Right ventricle myocardium inferior (tissue), 1 donor: ENCODE measurements at regions not wholly inside any gene's neighbourhood (a gene's known extent, or its start where the extent isn't known, plus 50 kb on each side); places are given as distances from the start of the nearest gene placed in this dataset.

Experiments
- ATAC-seq: fragments of 200-7000 bp; cut with Tn5 transposase; one replicate; pipeline ENCODE4 v1.9.1; 2020; ENCODE audit warnings: mild to moderate bottlenecking, moderate library complexity
- DNase-seq: peaks from one replicate; pipeline ENCODE4 v3.0.0; 2021; ENCODE audit errors: missing footprints
- intact Hi-C: fragments of 100-400 bp; cut with DNase I; formaldehyde crosslinking; loops from one replicate; pipeline ENCODE4 v1.11.0; 2022
- donor health status: DM: no; HTN: yes; CAD: no; lungs with severe emphysema.

DNA sequence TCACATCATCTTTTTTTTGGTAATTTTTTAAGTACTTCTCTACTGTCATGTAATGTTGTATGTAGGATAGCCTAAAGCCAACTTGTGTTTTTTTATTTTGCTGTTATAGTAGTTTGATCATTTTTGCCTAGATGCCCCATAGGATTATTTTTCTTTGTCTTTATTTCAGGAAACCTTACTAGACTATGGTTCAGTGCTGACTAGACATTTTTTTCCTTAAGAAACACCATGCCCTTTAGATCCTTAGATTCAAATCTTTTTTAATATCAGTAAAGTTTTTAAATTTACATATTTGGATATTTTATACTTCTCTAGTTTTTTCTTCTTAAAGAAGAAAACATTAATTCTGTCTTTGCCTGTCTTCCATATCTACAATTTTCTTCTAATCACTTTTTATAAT is 221.3 kb downstream of the IDS start:
- DNase-seq (no peak), ATAC-seq (no peak)
- intact Hi-C loops, result loop anchor here (10.0 kb wide), 1 partner anchor 1149 kb away; no protein-coding TSS in a partner anchor

DNA sequence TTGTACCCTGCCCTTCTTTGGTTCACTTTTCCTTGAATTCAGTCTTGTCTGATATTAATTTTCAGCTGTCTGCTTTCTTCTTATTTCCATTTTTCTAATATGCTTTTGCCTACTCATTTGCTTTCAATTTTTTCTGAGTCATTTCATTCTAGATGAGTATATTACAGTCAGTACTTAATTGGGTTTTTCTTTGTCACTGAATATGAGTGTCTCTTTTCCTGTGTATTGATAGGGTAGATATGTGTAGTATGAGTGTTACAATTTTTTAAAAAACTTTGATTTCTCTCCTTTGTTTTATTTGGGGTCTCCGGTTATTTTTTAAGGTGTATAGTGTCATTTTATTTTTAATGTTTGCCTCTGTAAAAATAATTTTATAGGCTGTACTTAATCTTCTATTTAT is 222.2 kb downstream of the IDS start:
- DNase-seq (no peak), ATAC-seq (no peak)
- intact Hi-C loops, result loop anchor here (10.0 kb wide), 1 partner anchor 1148 kb away; no protein-coding TSS in a partner anchor

DNA sequence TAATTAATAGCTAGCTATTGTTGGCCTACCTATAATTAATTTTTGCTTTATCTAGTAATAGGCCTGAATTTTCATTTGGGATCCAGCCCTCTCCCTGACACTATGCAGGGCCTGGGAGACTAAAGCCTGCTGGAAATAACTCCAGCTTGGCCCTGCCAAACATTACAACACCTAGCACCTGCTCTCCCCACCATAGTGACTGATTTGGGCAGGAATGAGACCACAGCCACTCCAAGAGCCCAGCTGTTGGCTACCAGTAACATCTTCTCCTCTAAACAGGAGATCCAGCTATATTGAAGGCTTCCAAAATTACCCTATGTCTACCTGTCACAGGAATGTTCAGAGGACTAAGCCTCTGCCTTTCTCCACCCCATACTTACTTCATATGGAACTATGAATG is 225.1 kb downstream of the IDS start:
- ATAC-seq, result no peak
- no peak for DNase-seq
- intact Hi-C loops, result loop anchor here (10.0 kb wide), 1 partner anchor 1145 kb away; no protein-coding TSS in a partner anchor

DNA sequence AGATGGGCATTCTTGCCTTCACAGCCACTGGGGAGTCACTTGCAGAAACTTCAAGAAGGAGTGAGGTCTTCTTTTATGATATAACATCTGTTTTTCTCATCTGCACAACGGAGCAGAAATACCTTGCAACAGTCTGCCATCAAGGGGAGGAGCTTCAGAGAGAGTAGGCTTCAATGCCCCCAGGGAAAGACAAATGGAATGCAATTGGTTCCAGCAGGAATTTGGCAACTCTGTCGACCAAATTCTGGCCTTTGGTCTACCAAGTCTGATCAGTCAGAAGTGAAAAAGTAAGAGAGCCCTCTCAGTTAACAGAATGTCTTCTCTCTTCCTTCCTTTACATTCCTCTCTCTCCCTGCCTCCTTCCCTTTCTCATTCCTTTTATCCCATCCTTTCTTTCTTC is 229.3 kb downstream of the IDS start:
- intact Hi-C loops, result no loop called here
- no peak for ATAC-seq

DNA sequence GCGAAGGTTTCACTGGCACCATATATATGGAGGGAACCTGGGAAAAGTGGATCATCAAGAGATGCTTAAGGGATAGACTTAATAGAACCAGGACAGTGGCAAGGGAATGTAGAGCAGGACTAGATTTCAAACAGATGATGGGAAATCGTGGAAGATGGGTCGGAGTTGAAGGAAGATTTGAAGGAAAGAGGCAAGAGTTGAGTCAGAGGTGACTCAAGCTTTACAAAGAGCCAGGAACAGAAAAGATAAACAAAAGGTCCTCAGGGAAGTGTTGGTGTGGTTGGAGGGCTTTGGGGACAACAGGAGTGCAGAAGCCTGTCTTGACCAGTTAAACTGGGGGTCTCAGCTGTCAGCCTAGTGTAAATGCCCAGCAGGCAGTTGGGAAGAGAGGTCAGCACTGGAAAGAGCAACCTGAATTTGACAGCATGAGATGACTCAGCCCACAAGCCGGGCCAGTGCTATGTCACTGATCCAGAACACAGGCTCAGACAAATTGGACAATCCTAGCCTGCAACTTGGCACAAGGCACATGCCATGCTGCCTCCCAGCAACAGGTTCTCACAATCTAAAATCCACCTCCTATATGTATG is 230.5 kb downstream of the IDS start:
- ATAC-seq (no peak), DNase-seq (no peak)
- intact Hi-C loops, result no loop called here

More for the DNA sequence above, 229.3 kb downstream of the IDS start:
- DNase-seq, result no peak

DNA sequence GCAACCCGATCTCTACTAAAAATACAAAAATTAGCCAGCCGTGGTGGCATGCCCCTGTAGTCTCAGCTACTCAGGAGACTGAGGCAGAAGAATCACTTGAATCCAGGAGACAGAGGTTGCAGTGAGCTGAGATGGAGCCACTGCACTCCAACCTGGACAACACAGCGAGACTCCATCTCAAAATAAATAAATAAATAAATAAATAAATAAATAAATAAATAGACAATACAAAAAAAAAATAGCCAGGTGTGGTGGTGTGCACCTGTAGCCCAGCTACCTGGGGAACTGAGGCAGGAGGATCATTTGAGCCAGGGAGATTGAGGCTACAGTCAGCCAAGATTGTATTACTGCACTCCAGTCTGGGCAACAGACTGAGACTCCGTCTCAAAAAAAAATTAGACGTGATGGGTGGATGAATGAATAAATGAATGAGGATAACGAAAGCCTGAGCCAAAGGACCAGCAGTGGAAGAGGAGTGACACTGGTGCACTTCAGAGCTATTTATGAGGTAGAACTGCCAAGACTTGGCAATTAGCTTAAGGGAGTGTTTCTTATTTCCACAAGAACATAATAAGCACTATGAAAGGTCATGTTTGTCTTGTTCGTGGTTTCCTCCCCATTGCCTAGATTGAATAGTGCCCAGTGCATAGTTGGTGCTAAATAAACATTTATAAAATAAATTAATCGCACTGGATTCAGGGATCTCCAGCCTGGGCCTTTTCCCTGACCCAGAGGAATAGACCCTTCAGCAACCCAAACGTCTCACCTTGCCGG is 232.2 kb downstream of the IDS start:
- no peak for DNase-seq
- no peak for ATAC-seq
- intact Hi-C loops, result no loop called here

DNA sequence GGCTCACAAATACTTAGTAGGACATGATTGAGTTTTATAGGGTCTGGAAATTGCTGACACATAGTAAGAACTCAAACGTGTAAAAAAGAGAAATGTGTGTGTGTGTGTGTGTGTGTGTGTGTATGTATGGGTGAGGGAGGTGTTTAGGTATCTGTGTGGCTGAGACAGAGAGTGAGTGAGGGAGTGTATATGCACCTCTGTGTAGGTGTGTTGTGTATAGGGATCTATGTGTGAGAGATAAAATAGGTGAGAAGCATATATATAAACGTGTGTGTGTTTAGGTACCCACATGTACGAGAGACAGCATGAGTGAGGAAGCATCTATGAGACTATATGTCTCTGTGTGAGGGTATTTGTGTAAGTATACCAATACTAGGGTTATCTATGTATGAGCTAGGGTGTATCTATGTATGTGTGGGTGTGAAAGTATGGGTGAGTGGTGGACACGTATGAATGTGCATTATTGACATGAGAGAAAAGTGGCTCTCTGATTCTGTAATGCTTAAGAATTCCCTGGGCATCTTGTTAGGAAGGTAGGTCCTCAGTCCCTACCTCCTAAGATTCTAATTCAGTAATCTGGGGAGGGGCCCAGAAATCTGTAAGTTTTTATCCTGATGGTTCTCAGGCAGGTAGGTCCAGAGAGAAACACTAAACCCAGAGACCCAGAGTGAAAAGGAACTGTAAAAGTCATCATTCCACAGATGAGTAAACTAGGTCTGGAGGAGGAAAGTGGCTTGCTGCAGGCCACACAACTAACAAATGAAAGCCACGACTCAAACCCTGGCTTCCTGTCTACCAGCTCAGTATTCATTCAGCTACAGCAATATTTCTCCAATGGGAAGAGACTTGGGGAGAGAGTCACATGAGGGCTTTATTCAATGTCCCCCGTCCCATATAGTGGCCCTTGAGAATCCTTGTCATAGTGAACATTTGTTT is 237.0 kb downstream of the IDS start:
- ATAC-seq, result no peak
- no peak for DNase-seq
- intact Hi-C loops, result no loop called here

DNA sequence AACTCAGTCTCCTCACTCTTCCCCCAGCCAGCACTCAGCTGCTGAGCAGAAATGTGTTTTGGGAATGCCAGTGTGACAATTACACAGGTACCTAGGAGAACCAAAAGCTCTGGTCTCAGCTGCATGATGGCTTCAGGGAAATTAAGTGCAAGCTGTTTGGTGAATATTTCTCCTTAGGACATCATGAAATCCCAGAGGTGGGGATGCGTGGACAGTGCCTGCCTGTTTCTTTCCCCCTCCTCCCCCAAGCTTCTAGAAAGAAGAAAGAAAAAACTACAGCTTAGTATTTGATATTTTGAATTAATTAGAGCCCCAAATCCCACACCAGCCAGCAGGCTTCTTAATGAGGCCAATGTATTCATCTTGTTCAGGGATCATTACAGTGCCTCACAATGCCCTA is 243.0 kb downstream of the IDS start:
- intact Hi-C loops, result no loop called here
- no peak for DNase-seq
- ATAC-seq, result no peak

DNA sequence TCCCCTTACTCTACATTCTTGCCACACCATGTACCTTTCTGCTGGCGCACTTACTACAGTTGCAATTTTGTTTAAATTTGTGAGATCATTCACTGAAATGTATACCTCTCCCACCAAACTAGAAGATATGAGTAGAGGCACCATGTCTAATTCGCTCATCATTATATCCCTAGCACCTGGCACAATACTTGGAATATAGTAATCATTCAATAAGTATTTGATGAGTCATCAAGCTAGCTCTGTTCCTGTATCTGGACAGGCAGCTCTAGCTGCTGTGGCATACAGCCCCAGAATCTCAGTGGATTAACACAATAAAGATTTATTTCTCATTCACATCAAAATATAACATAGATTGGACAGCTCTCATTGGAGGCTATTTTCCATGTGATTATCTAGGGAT is 245.9 kb downstream of the IDS start:
- ATAC-seq (no peak), DNase-seq (no peak)
- intact Hi-C loops, result no loop called here

DNA sequence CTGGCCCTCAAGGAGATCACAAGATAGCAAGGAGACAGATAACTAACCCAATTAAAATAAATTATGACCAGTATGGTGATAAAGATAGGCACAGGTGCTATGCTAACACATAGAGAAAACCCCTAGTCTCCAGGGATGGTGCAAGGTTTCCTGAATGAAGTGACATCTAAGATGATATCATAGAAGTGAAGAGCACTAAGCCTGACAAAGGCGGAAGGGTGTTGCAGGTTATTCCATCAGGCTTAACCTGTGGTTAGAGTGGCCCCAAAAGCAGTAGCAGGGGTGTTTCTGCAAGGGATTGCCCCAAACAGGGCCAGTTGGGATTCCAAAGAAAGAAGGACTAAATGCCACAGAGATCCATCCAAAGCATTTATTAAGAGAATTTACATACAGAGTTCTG is 249.2 kb downstream of the IDS start:
- intact Hi-C loops, result no loop called here
- DNase-seq, result no peak
- no peak for ATAC-seq

DNA sequence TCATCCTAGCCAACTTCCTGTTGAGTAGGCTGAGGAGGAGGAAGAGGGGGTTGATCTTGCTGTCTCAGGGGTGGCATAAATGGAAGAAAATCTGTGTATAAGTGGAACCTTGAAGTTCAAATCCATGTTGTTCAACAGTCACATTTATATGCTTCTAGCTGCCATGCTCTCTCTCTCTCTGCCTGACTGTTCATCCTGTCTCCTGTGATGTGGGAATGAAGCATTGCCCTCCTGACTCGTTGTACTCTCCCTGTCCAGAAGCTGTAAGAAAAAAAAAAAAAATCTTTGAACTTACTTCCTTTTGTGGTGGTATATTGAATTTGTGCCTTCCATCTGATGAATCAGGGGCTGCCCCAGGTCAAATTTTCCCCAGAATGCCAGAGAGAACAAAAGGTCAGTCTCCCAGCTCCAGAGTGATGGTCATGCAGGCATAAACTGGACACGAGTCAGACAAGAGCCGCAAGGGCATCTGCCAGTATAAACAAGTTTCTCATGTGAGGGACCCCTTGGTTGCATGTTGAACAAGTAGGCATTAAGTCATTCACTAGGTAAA is 257.0 kb downstream of the IDS start:
- ATAC-seq, result no peak
- intact Hi-C loops, result no loop called here
- DNase-seq, result no peak

DNA sequence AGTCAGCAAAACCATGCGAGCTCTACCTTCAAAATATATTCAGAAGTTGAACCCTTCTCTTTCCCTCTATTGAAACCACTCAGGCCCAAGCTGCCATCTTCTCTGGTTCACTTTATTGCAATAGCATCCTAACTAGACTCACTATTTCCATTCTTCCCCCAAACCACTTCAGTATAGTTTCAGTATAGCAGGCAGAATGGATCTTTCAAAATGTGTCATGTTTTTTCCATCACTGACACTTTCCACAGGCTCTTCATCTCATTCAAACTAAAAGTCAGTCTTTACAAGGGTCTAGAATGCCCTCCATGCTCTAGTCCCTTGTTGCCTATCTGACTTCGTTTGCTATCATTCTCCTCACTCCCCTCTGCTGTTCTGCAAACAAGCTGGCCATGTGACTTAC is 274.4 kb downstream of the IDS start:
- intact Hi-C loops, result no loop called here
- ATAC-seq, result no peak
- DNase-seq, result no peak

DNA sequence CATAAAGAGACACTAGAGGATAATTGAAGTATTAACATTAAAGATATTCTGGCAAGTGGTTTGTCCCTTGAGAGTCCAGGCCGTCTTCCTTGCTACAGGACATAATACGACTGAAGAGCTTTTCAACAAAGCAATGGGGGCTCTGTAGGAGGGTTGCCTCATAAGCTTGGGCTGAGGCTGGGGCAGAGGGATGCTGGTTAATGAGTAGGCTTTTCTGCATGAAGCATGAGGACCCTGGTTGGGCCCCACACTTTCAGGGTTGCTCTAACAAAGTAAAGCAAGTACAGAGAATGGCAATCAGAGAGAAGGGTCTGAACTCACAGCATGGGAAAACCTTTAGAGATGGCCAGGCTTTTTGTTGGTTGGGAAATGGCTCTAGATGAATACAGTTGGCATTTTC is 281.3 kb downstream of the IDS start:
- intact Hi-C loops, result no loop called here

DNA sequence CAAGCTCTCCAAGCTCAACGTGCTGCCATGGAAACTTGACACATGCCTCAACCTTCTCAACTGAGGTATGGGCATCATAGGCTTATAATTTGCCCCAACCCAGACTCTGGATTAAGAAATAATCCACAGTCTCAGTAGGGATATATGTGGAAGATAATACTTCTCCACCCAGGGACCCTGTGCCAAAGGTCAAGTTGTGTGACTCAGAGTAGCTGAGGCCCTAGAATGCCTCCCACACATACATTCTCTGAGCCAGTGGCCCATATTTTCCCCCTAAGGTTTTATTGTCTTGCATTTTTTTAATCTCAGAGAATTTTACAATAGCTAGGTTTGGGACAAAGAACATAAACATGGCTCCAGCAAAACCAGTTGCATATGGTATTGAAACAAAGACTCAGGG is 283.1 kb downstream of the IDS start:
- ATAC-seq (no peak), DNase-seq (no peak)
- intact Hi-C loops, result no loop called here

More for the DNA sequence above, 281.3 kb downstream of the IDS start:
- DNase-seq, result no peak
- ATAC-seq, result no peak

DNA sequence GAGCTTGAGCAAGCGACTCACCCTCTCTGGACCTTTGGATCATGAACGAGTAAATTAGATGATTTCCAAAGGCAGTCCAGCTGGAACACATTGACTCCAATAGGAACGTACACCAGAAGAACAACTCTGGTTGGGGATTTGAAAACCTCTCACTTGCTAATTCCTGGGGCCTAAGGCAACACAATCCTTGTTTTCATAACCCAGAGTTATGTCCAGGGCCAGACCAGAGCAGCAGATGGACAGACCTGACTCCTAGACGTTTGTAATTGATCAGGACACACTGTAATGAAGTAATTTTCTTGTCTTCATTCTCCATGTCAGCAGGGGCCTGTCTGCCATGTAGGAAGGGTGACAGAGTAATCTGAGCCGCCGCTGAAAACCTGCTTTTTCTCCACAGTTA is 283.9 kb downstream of the IDS start:
- no peak for ATAC-seq
- no peak for DNase-seq
- intact Hi-C loops, result no loop called here

DNA sequence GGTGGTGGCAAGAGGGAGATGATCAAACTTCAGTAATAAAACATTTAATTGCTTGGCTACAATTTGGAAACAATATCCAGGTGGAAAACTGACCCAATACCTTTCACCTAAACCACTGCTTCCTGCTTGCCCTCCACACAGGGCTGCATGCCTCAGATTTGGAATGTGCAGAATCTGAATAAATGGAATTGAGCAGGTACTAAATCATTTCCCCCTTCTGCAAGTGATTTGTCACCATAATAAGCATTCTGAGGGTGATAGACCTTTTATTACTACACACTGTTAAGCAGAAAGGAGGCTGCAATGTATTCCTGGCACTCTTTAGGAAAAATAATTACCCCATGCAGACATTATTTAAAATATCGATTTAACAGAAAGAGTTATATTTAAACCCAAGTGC is 291.8 kb downstream of the IDS start:
- DNase-seq, result no peak
- intact Hi-C loops, result no loop called here
- ATAC-seq, result no peak

DNA sequence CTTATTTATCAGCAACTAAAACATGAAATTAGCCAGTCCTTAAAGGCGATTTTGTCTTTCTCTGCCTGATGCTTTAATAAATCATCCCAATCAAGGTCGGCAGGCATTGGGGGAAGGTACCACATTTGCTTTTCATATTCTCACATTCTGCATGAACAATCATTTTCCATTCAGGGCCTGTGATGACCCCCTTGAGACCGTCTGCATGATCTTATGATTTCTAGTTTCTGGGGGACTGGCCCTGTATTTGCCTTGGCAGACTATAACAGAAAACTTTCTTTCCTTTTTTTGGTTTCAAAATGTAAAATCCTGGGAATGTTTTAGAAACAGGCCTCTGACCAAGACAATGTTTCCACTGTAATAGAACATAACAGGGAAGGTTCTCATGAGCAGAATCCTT is 296.8 kb downstream of the IDS start:
- DNase-seq (no peak), ATAC-seq (no peak)
- intact Hi-C loops, result no loop called here

DNA sequence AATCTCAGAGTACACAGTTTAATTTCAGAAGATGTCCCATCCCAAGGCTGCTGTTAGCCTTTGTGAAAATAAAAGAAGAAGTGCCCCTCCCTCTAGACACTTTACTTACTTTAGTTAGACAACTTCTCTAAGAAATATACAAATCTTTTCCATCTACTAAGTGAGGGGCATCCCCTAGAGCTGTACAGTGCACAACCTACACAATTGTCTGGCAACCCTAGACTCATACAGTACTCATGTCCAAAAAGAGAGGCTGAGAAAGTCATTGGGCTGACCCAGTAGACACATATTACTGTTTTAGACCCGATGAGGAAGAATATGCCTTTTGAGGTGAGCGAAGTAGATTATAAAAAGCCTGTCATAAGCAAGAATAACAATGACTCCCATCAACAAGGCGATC is 297.6 kb downstream of the IDS start:
- DNase-seq, result no peak

DNA sequence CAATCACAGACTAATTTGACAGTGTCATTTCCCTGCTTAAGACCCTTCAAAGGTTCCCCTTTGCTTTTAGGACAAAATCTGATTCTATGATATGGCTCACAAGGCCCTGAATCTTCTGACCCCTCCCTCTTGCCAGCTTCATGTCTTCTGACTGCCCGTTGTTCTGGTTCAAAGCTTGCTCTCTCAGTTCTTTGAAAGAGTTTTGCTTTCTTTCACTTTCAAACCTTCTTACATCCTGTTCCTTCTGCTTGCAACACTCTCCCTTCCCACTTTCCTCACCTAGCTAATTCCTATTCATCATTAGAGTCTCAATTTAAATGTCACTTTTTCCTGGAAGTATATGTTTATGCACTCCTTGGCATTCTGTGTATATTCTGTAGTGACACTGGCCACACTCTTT is 299.2 kb downstream of the IDS start:
- DNase-seq (no peak), ATAC-seq (no peak)
- intact Hi-C loops, result no loop called here

More for the DNA sequence above, 297.6 kb downstream of the IDS start:
- intact Hi-C loops, result no loop called here
- no peak for ATAC-seq
